ENCODE measurements at regions not wholly inside any gene's neighbourhood (a gene's known extent, or its start where the extent isn't known, plus 50 kb on each side); places are given as distances from the start of the nearest gene placed in this dataset.
"Not testable (repeated sequence)": the region's sequence is repeated elsewhere in the genome, so short reads cannot be mapped to it uniquely, and the experiment has no call there.

- Histone ChIP-seq H3K36me3 (ENCODE audit: low read depth) (no peaks in the 10 kb centered on the region), H3K4me1 (ENCODE audit: insufficient read depth, poor library complexity, severe bottlenecking) (no peaks in the 10 kb centered on the region), H3K4me3 (ENCODE audit: severe bottlenecking) (no peak overlapping the region), H3K9me3 (ENCODE audit: severe bottlenecking) (no peaks in the 10 kb centered on the region), H3K27ac (ENCODE audit: poor library complexity, severe bottlenecking) (no peak overlapping the region), H3K27me3 (ENCODE audit: insufficient read depth, poor library complexity, severe bottlenecking) (no peaks in the 10 kb centered on the region)
- peak; percentile 44 for DNase-seq (ENCODE audit: low spot score)
- no peak for TF ChIP-seq CTCF (IDR thresholded peaks at IDR 0.05; ENCODE audit: poor library complexity, severe bottlenecking)
- no peak for ATAC-seq (ENCODE audit: low read depth)
Observed at GRCh38 chr12:74171478-74171909, 366.1 kb upstream of the ATXN7L3B start.

- ATAC-seq (ENCODE audit: low read depth); H3K27me3 ChIP-seq (ENCODE audit: insufficient read depth, poor library complexity, severe bottlenecking); H3K4me1 ChIP-seq (ENCODE audit: insufficient read depth, poor library complexity, severe bottlenecking); H3K27ac ChIP-seq (ENCODE audit: poor library complexity, severe bottlenecking); DNase-seq (ENCODE audit: low spot score); H3K36me3 ChIP-seq (ENCODE audit: low read depth); H3K9me3 ChIP-seq (ENCODE audit: severe bottlenecking); H3K4me3 ChIP-seq (ENCODE audit: severe bottlenecking): not testable (repeated sequence)
Observed at GRCh38 chr12:74174961-74175360, 362.7 kb upstream of the ATXN7L3B start.

- ATAC-seq (ENCODE audit: low read depth), result no peak
- H3K4me3 ChIP-seq (ENCODE audit: severe bottlenecking), result no peak overlapping the region
- H3K9me3 ChIP-seq (ENCODE audit: severe bottlenecking), result no peaks in the 10 kb centered on the region
Observed at GRCh38 chr12:74185360-74185759, 352.3 kb upstream of the ATXN7L3B start.

GRCh38 chr12:74193191-74193590, 344.4 kb upstream of the ATXN7L3B start:
- Histone ChIP-seq H3K9me3 (ENCODE audit: severe bottlenecking) (no peaks in the 10 kb centered on the region), H3K36me3 (ENCODE audit: low read depth) (no peaks in the 10 kb centered on the region), H3K4me1 (ENCODE audit: insufficient read depth, poor library complexity, severe bottlenecking) (no peaks in the 10 kb centered on the region), H3K27me3 (ENCODE audit: insufficient read depth, poor library complexity, severe bottlenecking) (no peaks in the 10 kb centered on the region), H3K27ac (ENCODE audit: poor library complexity, severe bottlenecking) (no peak overlapping the region), H3K4me3 (ENCODE audit: severe bottlenecking) (no peak overlapping the region)
- DNase-seq (ENCODE audit: low spot score) (no peak), ATAC-seq (ENCODE audit: low read depth) (no peak)
- TF ChIP-seq CTCF (IDR thresholded peaks at IDR 0.05; ENCODE audit: poor library complexity, severe bottlenecking), result no peak

More at GRCh38 chr12:74185360-74185759, 352.3 kb upstream of the ATXN7L3B start:
- H3K36me3 ChIP-seq (ENCODE audit: low read depth), result no peaks in the 10 kb centered on the region
- no peaks in the 10 kb centered on the region for H3K27me3 ChIP-seq (ENCODE audit: insufficient read depth, poor library complexity, severe bottlenecking)
- TF ChIP-seq CTCF (IDR thresholded peaks at IDR 0.05; ENCODE audit: poor library complexity, severe bottlenecking), result no peak
- no peaks in the 10 kb centered on the region for H3K4me1 ChIP-seq (ENCODE audit: insufficient read depth, poor library complexity, severe bottlenecking)
- DNase-seq (ENCODE audit: low spot score), result no peak
- H3K27ac ChIP-seq (ENCODE audit: poor library complexity, severe bottlenecking), result no peak overlapping the region

GRCh38 chr12:74204236-74204635, 333.4 kb upstream of the ATXN7L3B start:
- no peaks in the 10 kb centered on the region for H3K36me3 ChIP-seq (ENCODE audit: low read depth)

More at GRCh38 chr12:74204236-74204635, 333.4 kb upstream of the ATXN7L3B start:
- Histone ChIP-seq H3K27me3 (ENCODE audit: insufficient read depth, poor library complexity, severe bottlenecking) (peaks cover 3% of the 10 kb centered on the region), H3K4me1 (ENCODE audit: insufficient read depth, poor library complexity, severe bottlenecking) (no peaks in the 10 kb centered on the region), H3K27ac (ENCODE audit: poor library complexity, severe bottlenecking) (no peak overlapping the region), H3K4me3 (ENCODE audit: severe bottlenecking) (no peak overlapping the region), H3K9me3 (ENCODE audit: severe bottlenecking) (no peaks in the 10 kb centered on the region)
- no peak for TF ChIP-seq CTCF (IDR thresholded peaks at IDR 0.05; ENCODE audit: poor library complexity, severe bottlenecking)
- no peak for ATAC-seq (ENCODE audit: low read depth)
- no peak for DNase-seq (ENCODE audit: low spot score)

Data from RWPE2 (cell line).